Glutamatergic neuron (in vitro differentiated cells): ENCODE measurements at regions not wholly inside any gene's neighbourhood (a gene's known extent, or its start where the extent isn't known, plus 50 kb on each side); places are given as distances from the start of the nearest gene placed in this dataset.

Source experiments
- DNase-seq: peaks from one replicate; pipeline ENCODE4 v3.0.0; 2022
- H3K27ac Mint-ChIP-seq: one replicate; pipeline ENCODE4 v1.8.0; 2020; ENCODE audit warnings: mild to moderate bottlenecking, mixed read lengths, inconsistent platforms; ENCODE audit not compliant: unreplicated experiment
- H3K27me3 Mint-ChIP-seq: one replicate; pipeline ENCODE4 v1.8.0; 2020; ENCODE audit warnings: mild to moderate bottlenecking, moderate library complexity, mixed read lengths, inconsistent platforms; ENCODE audit not compliant: unreplicated experiment
- H3K36me3 Mint-ChIP-seq: one replicate; pipeline ENCODE4 v1.8.0; 2020; ENCODE audit warnings: mild to moderate bottlenecking, mixed read lengths, inconsistent platforms; ENCODE audit not compliant: unreplicated experiment
- H3K4me1 Mint-ChIP-seq: one replicate; pipeline ENCODE4 v1.8.0; 2020; ENCODE audit warnings: mild to moderate bottlenecking, low read depth, mixed read lengths, inconsistent platforms; ENCODE audit not compliant: unreplicated experiment
- H3K4me3 Mint-ChIP-seq: one replicate; pipeline ENCODE4 v1.8.0; 2020; ENCODE audit warnings: mild to moderate bottlenecking, mixed read lengths, inconsistent platforms; ENCODE audit not compliant: unreplicated experiment
- H3K9me3 Mint-ChIP-seq: one replicate; pipeline ENCODE4 v1.8.0; 2020; ENCODE audit warnings: mild to moderate bottlenecking, moderate library complexity, mixed read lengths, inconsistent platforms; ENCODE audit not compliant: unreplicated experiment
- CTCF ChIP-seq: fragments of 200-600 bp; sonication (generic); IDR thresholded peaks from one replicate; pipeline ENCODE4 v1.5.0; 2021; ENCODE audit not compliant: partially characterized antibody, unreplicated experiment

GRCh38 chr5:30000231-30000630 lies 1193.3 kb upstream of the CDH6 start:
- Mint-ChIP-seq H3K27ac (no peak overlapping the region), H3K4me3 (no peak overlapping the region), H3K27me3 (no peaks in the 10 kb centered on the region), H3K4me1 (no peaks in the 10 kb centered on the region), H3K9me3 (no peaks in the 10 kb centered on the region), H3K36me3 (no peaks in the 10 kb centered on the region)
- no peak for TF ChIP-seq CTCF
- no peak for DNase-seq

GRCh38 chr5:29995154-29995553 lies 1198.3 kb upstream of the CDH6 start:
- H3K4me3 Mint-ChIP-seq = no peak overlapping the region
- no peaks in the 10 kb centered on the region for H3K9me3 Mint-ChIP-seq
- DNase-seq = no peak
- no peaks in the 10 kb centered on the region for H3K27me3 Mint-ChIP-seq
- H3K4me1 Mint-ChIP-seq = no peaks in the 10 kb centered on the region
- no peak overlapping the region for H3K27ac Mint-ChIP-seq
- no peaks in the 10 kb centered on the region for H3K36me3 Mint-ChIP-seq
- no peak for TF ChIP-seq CTCF

- H3K36me3 Mint-ChIP-seq = no peaks in the 10 kb centered on the region
- no peak for DNase-seq
- H3K4me3 Mint-ChIP-seq = no peak overlapping the region
- H3K27me3 Mint-ChIP-seq = no peaks in the 10 kb centered on the region
- H3K9me3 Mint-ChIP-seq = no peaks in the 10 kb centered on the region
- H3K4me1 Mint-ChIP-seq = no peaks in the 10 kb centered on the region
- H3K27ac Mint-ChIP-seq = no peak overlapping the region
- no peak for TF ChIP-seq CTCF
Measured at GRCh38 chr5:29994519-29994918, 1199.0 kb upstream of the CDH6 start.

- no peaks in the 10 kb centered on the region for H3K36me3 Mint-ChIP-seq
- H3K4me3 Mint-ChIP-seq = no peak overlapping the region
- no peak for TF ChIP-seq CTCF
- no peaks in the 10 kb centered on the region for H3K27me3 Mint-ChIP-seq
- H3K27ac Mint-ChIP-seq = no peak overlapping the region
- no peaks in the 10 kb centered on the region for H3K4me1 Mint-ChIP-seq
- no peak for DNase-seq
- H3K9me3 Mint-ChIP-seq = no peaks in the 10 kb centered on the region
Measured at GRCh38 chr5:29993286-29993685, 1200.2 kb upstream of the CDH6 start.

- no peak for TF ChIP-seq CTCF
- Mint-ChIP-seq H3K36me3 (no peaks in the 10 kb centered on the region), H3K9me3 (no peaks in the 10 kb centered on the region), H3K4me1 (no peaks in the 10 kb centered on the region), H3K27ac (no peak overlapping the region), H3K27me3 (no peaks in the 10 kb centered on the region), H3K4me3 (no peak overlapping the region)
- DNase-seq = no peak
Measured at GRCh38 chr5:29992248-29992647, 1201.2 kb upstream of the CDH6 start.
